ENCODE measurements at regions not wholly inside any gene's neighbourhood (a gene's known extent, or its start where the extent isn't known, plus 50 kb on each side); places are given as distances from the start of the nearest gene placed in this dataset.

- DNase-seq = no peak
Observed at GRCh38 chr12:115149279-115149678, 465.3 kb upstream of the TBX3 start.

DNA sequence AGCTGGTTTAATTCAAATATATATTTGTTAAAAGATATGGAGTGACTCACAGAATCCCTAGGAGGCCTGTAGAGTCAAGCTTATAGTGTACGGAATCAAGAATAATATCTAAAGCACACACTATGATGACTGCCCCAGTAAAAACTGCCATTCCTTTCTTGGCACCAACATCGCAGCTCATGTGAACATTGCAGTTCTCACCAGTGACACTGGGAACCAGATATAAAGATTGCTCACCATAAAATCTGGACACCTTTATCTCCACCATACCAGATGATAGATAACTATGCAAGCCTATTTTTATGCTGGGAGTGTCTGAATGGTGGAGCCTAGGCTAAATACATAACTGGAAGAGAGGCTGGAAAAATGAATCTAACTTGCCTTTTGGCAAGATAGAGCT lies 463.9 kb upstream of the TBX3 start:
- no peak for DNase-seq

DNA sequence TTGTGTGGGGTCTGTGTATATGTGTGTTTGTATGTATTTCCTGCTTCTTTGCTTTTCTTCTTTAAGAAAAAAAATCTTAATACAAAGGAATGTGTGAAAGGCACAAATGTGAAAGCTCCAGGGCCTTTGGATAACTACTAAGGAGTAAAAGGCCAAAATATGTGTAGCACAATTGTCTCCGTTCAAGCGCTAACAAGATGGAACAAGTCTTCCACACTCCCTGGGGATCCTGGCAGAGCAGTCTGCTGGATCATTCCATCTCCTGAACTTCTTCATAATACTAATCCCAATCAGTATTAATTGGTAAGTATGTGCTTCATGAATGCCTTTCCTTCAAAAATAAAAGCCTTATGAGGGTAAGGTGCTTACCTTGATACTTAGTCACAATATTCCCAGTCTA lies 462.5 kb upstream of the TBX3 start:
- DNase-seq = no peak

DNA sequence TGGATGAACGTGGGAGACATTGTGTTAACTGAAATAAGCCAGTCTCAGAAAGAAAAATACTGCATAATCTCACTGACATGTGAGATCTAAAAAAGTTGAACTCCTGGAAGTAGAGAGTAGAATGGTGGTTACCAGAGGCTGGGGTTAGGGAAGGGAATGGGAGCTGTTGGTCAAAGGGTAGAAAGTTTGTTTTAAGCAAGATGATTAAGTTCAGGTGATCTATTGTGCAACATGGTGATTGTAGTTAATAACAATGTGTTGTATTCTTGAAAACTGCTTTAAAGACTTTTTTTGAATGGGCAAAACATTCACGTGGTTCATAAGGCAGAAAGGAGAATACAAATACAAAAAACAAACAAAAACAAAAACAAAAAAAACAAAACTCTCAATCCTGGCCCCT lies 460.4 kb upstream of the TBX3 start:
- no peak for DNase-seq

DNA sequence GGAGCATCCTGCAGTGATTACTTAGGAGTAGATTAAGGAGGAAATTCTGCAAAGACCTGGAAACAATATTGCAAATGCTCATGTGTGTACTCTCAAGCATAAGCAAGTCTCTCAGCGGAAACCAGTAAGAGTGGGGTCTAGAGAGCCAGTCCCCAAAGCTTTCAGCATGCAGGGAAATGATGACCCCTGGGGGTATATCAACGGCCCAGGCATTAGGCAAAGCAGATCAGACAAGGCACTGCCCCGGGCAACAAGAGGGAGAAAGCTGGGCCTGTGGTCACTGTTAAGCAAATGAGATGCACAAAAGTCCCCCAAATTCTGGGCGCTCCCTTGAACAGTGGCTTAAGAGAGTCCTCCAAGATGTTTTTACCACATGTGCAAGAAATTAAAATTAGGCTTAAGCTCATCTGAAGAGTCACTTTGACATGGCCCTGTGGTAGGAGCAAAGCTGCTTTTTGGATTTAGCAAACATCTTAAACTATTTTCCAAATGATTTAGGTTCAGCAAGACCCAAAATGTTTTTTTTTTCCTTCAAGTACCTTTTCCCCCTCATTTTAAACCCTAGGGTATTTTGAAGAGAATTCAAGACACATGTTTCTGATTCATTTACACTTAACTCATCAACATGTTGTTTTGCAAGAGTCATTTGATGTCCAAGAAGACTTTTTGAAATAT lies 457.1 kb upstream of the TBX3 start:
- DNase-seq = no peak

DNA sequence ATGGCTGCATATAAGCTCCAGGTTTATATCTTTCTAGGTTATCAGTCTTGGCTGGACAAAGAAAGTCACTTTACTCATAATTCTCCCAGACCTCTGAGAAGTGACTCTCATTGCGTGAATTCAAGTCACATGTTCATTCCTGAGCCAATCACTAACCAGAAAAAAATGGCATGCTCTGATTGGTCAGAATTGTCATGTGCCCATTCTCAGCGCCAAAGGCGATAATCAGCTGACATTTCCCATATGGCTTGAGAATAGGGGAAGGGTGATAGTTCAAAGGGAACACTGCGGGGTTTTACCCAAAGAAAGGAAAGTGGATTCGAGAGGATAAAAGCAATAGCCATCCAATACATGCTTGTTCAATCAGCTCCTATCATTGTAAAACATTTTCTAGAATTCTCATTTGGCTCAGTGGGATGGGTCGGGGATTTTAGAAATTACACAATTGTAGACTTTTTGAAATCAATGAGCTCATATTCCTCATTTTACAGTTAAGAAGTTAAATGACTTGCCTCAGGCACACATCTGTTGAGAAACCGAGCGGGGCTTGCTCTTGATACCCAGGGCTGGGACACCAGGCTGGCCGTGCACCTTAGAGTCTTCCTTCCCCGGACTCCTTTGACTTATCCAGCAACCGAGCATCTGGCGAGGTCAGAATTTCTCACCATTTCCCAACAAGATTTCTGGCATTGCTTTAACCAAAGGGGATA lies 454.0 kb upstream of the TBX3 start:
- DNase-seq = no peak

- DNase-seq = peak; percentile 98
Observed at GRCh38 chr12:115135800-115136211, 451.8 kb upstream of the TBX3 start.

GRCh38 chr12:115134298-115134697 lies 450.3 kb upstream of the TBX3 start:
- DNase-seq = no peak

DNA sequence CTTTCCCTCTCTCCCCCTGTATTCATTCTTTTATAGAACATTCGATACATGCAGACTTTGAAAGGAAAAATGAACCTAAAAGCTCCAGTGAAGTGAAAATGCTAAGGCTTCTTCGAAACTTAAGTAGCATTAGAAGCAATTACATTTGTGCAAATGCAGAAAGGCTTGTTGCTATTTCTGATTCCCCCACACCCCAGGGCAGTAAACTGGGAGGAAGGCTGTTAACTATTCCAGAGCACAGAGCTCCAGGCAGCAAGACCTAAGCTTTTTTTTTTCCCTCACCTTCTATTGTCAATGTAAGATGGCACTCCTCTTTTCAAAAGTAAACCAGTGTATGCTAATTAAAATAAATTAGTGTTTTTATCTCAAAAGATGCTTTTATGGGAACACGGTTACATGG lies 448.9 kb upstream of the TBX3 start:
- DNase-seq = no peak

- DNase-seq = no peak
Observed at GRCh38 chr12:115132145-115132544, 448.2 kb upstream of the TBX3 start.

DNA sequence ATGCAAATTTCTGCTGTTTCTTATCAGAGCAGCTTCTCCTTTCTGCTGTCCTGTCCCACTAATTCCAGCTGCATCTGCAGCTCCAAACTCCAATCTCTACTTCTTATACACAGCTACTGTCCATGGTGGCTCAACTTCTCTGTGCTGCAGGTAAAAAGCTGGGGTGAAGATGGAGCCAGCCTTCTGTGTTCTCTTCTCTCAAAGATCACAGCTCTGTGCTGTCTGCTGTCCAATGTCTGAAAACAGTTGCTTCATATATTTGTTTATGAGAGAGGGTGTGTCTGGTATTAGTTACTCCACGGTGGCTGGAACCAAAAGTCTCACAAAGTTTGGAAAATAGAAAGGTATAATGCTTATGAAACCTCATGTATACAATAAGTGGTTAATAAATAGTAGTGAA lies 445.8 kb upstream of the TBX3 start:
- no peak for DNase-seq

DNA sequence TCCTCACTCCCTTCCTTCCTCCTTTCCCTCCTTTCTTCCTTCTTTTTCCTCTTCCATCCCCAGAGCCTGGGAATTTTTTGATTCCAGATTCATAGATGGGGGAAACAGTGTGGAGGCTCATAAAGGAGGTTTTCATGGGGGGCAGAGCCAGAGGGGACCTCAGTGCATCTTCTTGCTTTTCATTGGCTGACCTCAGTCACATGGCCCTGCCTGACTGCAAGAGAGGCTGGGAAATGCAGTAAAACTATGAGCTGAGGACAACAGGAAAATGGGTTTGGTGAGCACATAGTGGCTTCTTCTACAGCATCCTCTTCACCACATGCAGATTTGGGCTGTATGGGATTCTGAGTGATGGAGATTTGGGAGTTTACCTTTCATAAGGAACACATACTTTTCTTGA lies 437.1 kb upstream of the TBX3 start:
- no peak for DNase-seq

- no peak for DNase-seq
Observed at GRCh38 chr12:115118177-115118724, 434.3 kb upstream of the TBX3 start.

GRCh38 chr12:115114140-115114539 lies 430.2 kb upstream of the TBX3 start:
- no peak for DNase-seq

DNA sequence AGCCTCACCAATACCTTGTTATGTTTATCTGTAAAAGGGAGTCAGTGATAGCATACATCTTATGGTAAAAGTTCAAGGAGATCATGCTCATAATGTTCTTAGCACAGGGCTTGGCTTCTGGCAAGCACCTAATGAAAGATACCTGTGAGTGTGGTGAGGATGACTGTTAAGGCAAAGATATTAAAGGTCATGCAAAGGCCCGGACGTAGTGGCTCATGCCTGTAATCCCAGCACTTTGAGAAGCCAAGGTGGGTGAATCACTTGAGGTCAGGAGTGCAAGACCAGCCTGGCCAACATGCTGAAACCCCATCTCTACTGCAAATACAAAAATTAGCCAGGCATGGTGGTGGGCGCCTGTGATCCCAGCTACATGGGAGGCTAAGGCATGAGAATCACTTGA lies 425.9 kb upstream of the TBX3 start:
- no peak for DNase-seq

DNA sequence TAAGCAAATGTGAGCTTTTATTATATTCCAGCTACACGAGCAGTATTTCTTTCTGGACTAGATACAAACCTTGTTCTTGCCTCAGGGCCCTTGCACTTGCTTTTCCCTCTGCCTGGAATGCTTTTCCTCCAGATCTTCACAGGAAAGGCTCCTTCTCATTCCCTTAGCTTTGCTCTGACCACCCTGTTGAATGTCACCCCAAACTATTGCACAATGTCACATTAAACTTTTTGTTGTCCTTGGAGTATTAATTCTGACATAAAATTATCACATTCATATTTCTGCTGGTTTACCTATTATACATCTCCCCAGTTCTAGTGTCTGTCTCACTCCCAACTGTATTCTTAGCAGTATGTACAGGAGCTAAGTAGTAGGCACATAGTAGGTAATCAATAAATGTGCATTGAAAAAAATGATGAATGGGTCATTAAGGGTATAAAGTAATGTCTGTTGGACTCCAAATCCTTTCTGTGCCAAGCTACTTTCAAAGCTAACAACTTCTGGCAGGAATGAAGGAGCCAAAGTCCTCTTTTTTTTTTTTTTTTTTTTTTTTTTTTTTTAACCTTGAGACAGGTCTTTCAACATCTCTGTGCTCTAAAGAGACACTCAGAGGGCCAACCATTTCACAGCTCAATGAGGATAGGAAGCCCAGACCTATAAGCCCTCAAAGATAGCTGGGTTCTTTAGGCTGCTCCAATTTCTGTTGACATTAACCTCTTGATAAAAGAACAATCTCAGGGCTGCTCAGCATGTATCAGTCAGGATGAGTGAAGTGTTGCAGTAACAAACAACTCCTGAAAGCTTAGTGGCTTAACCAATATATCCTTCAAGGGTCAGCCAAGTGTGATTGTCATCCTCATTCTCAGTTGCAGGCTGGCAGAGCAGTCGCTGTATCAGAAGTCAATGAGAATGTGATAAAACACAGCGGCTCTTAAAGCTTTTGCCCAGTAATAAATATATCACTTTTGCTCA lies 424.4 kb upstream of the TBX3 start:
- no peak for DNase-seq

DNA sequence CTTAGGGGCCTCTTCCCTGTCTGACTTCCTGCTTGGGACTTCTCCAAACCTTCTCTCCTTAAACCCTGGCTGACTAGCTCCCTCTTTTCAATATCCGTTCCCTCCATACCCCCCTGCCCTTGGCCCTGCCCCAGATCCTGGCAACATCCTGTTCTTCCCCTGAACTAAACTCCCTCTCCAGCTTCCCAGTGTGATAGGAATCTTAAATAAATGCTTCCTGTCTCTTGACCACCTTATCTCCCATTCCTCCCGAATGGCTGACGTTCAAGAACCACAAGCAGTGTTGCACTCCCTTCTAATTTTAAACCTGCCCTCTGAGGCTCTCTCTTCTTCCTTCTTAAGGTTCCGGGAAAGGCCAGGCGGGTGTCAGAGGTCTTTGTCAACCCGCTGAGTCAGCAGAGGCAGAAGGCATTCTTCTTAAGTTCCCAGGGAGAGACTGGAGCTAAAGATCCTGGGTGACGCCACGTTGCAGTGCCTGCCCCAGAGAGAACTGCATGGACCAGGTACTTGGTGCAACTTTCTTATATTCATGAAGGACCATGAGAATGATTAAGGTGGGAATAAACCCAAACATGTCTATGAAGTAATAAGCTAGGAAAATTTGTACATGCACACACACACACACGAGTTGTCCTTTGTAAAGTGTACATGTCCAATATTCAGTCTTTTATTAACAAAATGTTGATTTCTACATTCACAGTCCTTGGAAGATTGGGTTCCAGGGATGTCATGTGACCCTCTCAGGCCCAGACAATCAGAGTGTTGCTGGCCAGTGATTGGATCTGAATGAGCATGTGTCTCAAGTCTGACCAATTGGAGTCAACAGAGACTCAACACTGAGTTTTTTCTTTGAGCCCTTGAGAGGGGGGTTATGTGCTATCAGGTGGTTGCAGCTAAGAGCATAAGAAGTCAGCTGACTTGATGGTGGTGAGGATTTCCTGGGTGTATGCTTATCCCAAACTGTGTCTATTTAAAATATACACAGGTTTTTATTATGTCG lies 420.2 kb upstream of the TBX3 start:
- DNase-seq = no peak

DNA sequence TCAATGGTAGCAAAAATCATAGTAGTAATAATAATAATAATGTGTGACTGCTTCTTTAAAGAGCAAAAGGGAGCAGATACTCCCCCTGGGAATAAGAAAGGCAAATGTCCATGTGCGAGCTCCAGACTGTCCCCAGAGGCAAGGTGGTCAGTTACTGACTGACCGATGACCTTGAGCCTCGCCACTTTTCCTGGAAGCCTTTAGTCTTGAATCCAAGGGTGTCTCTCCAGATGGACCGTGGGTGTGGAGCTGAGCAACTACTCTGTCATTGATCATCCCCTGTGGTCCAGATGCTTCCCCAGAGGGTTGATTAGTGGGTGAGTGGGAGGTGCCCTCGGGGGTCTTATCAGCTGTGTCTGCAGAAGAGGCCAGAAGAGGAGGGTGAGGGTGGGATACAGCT lies 418.5 kb upstream of the TBX3 start:
- DNase-seq = no peak

- no peak for DNase-seq
Observed at GRCh38 chr12:115101520-115101919, 417.5 kb upstream of the TBX3 start.

DNA sequence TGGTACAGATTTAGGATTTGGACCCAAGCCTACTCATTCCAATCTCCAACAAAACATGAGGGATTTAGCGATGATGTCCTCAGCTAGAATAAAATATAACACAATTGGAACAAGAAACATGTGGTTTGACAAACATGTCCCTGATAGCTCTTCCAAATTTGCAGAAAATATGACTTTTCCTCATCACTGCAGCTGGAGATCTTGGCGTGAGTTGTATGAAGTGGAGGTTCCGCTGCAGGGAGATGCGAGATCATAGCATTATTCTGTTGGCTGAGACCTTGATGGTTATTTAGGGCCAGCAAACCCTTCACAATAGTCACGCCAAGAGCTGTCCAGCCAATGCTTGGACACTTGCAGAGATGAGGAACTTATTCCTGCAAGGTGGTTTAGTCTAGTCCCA lies 413.4 kb upstream of the TBX3 start:
- DNase-seq = no peak

DNA sequence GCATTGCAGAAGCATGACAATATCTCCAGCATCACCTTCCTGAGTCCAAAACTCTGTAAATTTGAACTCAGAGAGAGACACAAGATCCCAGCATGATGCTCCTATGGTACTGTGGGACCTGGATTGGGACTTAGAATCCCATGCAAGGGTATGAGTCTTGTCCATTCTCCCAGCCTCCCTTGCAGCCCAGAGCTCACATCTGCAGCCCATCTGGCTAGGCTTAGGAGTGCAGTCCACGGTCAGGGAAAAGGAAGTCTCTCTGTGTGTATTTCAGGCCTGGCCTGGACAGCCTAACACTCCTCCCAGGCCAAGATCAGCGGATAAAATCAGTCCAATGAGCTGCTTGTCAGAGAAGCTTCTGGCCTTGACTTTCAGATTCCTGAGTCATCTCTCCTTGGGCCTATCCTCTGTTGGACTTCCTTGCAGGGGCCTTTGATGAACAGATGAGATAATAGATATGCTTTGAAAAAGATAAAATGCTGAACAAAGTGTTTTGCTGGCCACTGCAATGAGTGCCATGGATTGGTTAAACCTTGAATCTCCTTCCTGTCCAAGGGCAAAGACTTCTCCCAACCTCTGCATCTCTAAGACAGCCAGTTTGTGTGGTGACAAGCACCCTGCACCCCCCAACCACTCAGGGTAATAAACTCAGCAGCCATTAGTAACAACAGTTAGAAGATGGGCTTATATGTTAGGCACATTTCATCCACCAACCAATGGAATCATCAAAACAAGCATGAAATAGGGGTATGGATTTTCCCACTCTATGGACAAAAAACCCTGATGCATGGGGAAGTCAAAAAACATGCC lies 412.8 kb upstream of the TBX3 start:
- DNase-seq = no peak

Measured in NCI-H2029 (cell line).